GM23338 (cell line): ENCODE measurements at regions not wholly inside any gene's neighbourhood (a gene's known extent, or its start where the extent isn't known, plus 50 kb on each side); places are given as distances from the start of the nearest gene placed in this dataset.

Source experiments
- ATAC-seq: fragments of 200-7000 bp; cut with Tn5 transposase; 3 replicates; pipeline ENCODE4 v1.9.1; 2020
- DNase-seq: peaks from one replicate; pipeline ENCODE4 v3.0.0-alpha.2; 2015; ENCODE audit warnings: low spot score
- H2AFZ ChIP-seq: fragments of 200-600 bp; sonication (generic); 2 replicates; pipeline ENCODE4 v1.8.0; 2016; ENCODE audit warnings: antibody characterized with exemption, mild to moderate bottlenecking, moderate library complexity
- H3F3A ChIP-seq: fragments of 200-600 bp; sonication (generic); replicated peaks from 2 replicates; pipeline ENCODE4 v1.8.0; 2017; ENCODE audit warnings: antibody characterized with exemption, mixed run types, low read depth
- H3K27ac ChIP-seq: fragments of 200-600 bp; sonication (generic); 2 replicates; pipeline ENCODE4 v1.6.1; 2016; ENCODE audit warnings: low read depth
- H3K27me3 ChIP-seq: fragments of 200-600 bp; sonication (generic); 2 replicates; pipeline ENCODE4 v1.8.0; 2016; ENCODE audit warnings: mild to moderate bottlenecking, mixed run types, moderate library complexity; ENCODE audit not compliant: insufficient read depth
- H3K36me3 ChIP-seq: fragments of 200-600 bp; sonication (generic); 2 replicates; pipeline ENCODE4 v1.8.0; 2016; ENCODE audit warnings: mild to moderate bottlenecking; ENCODE audit not compliant: insufficient read depth
- H3K4me1 ChIP-seq: fragments of 200-600 bp; sonication (generic); 2 replicates; pipeline ENCODE4 v1.8.0; 2016; ENCODE audit warnings: mild to moderate bottlenecking, moderate library complexity; ENCODE audit not compliant: insufficient read depth
- H3K4me2 ChIP-seq: fragments of 200-600 bp; sonication (generic); 2 replicates; pipeline ENCODE4 v1.7.1; 2017; ENCODE audit warnings: mixed run types
- H3K4me3 ChIP-seq: fragments of 200-600 bp; sonication (generic); 2 replicates; pipeline ENCODE4 v1.6.1; 2016; ENCODE audit warnings: mixed run types
- H3K79me2 ChIP-seq: fragments of 200-600 bp; sonication (generic); replicated peaks from 2 replicates; pipeline ENCODE4 v1.8.0; 2017; ENCODE audit warnings: mild to moderate bottlenecking; ENCODE audit not compliant: insufficient read depth
- H3K9me2 ChIP-seq: fragments of 200-600 bp; sonication (generic); 2 replicates; pipeline ENCODE4 v1.8.0; 2017; ENCODE audit not compliant: insufficient read depth
- H4K20me1 ChIP-seq: fragments of 200-600 bp; sonication (generic); replicated peaks from 2 replicates; pipeline ENCODE4 v1.8.0; 2017; ENCODE audit warnings: mild to moderate bottlenecking; ENCODE audit not compliant: insufficient read depth
- H3K27ac Mint-ChIP-seq: 2 replicates; pipeline ENCODE4 v1.8.0; 2020; ENCODE audit warnings: inconsistent platforms, mild to moderate bottlenecking, moderate library complexity, mixed read lengths
- H3K27me3 Mint-ChIP-seq: 3 replicates; pipeline ENCODE4 v1.8.0; 2022; ENCODE audit warnings: low read depth, mild to moderate bottlenecking, moderate library complexity, mixed read lengths, inconsistent platforms; ENCODE audit not compliant: insufficient read depth, poor library complexity
- H3K36me3 Mint-ChIP-seq: 3 replicates; pipeline ENCODE4 v1.8.0; 2021; ENCODE audit warnings: low read depth, mild to moderate bottlenecking, inconsistent platforms, moderate library complexity, mixed read lengths
- H3K4me1 Mint-ChIP-seq: 3 replicates; pipeline ENCODE4 v1.8.0; 2020; ENCODE audit warnings: mild to moderate bottlenecking, inconsistent platforms, mixed read lengths
- H3K4me3 Mint-ChIP-seq: 3 replicates; pipeline ENCODE4 v1.8.0; 2021; ENCODE audit warnings: moderate library complexity, mild to moderate bottlenecking, inconsistent platforms, mixed read lengths
- H3K9me3 Mint-ChIP-seq: 3 replicates; pipeline ENCODE4 v1.8.0; 2020; ENCODE audit warnings: moderate library complexity, mild to moderate bottlenecking, inconsistent platforms, mixed read lengths
- CREB1 ChIP-seq: fragments of 250-450 bp; sonication (Bioruptor Pico); IDR thresholded peaks from 2 replicates; pipeline ENCODE4 v1.5.0; 2020; ENCODE audit warnings: low read depth, mild to moderate bottlenecking, moderate library complexity
- EZH2 ChIP-seq: fragments of 200-600 bp; sonication (generic); IDR thresholded peaks from one replicate; pipeline ENCODE4 v1.8.0; 2017; ENCODE audit warnings: antibody characterized with exemption, mild to moderate bottlenecking, low read depth; ENCODE audit not compliant: unreplicated experiment
- EZH2phosphoT487 ChIP-seq: fragments of 200-600 bp; sonication (generic); IDR thresholded peaks from one replicate; pipeline ENCODE4 v1.8.1; 2018; ENCODE audit warnings: antibody characterized with exemption; ENCODE audit not compliant: unreplicated experiment
- NANOG ChIP-seq: IDR thresholded peaks from 2 replicates; pipeline ENCODE4 v1.6.1; 2016; ENCODE audit warnings: antibody characterized with exemption, borderline replicate concordance
- POLR2AphosphoS5 ChIP-seq: IDR thresholded peaks from 2 replicates; pipeline ENCODE4 v1.6.1; 2016; ENCODE audit warnings: antibody characterized with exemption, low read depth
- STAT1 ChIP-seq: IDR thresholded peaks from one replicate; pipeline ENCODE4 v1.6.1; 2016; ENCODE audit warnings: antibody characterized with exemption; ENCODE audit not compliant: unreplicated experiment
- ZNF114 ChIP-seq: fragments of 250-450 bp; sonication (Bioruptor Pico); IDR thresholded peaks from 2 replicates; pipeline ENCODE4 v1.5.0; 2020; ENCODE audit warnings: mild to moderate bottlenecking, moderate library complexity
- ZNF331 ChIP-seq: fragments of 250-450 bp; sonication (Bioruptor Pico); IDR thresholded peaks from 2 replicates; pipeline ENCODE4 v1.5.0; 2020; ENCODE audit warnings: low read depth, mild to moderate bottlenecking, moderate library complexity
- TF ChIP-seq, protein P1 (sequence below): IDR thresholded peaks from 2 replicates; pipeline ENCODE4 v1.6.1; 2016; ENCODE audit warnings: antibody characterized with exemption
- TF ChIP-seq, protein P2 (sequence below), 2 experiments: fragments of 200-600 bp in 1 of 2; sonication (generic) in 1 of 2; conservative IDR thresholded peaks; 2 replicates each; pipeline versions ENCODE4 v1.5.1 to v1.6.1; 2016 to 2017; ENCODE audit warnings: antibody characterized with exemption in 2 of 2, low read depth in 2 of 2, mild to moderate bottlenecking in 2 of 2, moderate library complexity in 1 of 2
- TF ChIP-seq, protein P3 (sequence below): IDR thresholded peaks from one replicate; pipeline ENCODE4 v1.6.1; 2018; ENCODE audit warnings: antibody characterized with exemption; ENCODE audit not compliant: unreplicated experiment

DNA sequence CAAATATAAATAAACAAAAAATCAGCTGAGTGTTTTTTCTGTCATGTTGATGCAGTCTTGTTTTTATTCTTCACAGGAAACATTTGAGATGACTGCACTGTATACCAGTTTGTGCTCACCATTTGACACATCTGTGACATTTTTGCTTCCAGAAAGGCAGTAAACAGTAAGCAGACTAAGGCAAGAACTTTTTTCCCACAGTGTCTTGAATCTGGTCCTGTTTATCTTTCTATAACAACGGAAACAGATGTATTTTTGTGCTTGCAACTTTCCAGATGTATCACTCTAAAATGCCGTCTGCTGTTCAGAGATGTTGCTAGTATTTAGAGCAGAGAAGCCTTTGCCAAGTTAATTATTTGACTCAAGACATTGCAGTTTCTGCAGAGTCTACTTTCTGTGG, 105.5 kb downstream of the ZC3H11B start (continued):
- TF ChIP-seq POLR2AphosphoS5 (no peak), EZH2 (no peak), STAT1 (no peak), EZH2phosphoT487 (no peak), ZNF331 (CRISPR knock-in tag) (no peak)
- TF ChIP-seq, protein P1, sequence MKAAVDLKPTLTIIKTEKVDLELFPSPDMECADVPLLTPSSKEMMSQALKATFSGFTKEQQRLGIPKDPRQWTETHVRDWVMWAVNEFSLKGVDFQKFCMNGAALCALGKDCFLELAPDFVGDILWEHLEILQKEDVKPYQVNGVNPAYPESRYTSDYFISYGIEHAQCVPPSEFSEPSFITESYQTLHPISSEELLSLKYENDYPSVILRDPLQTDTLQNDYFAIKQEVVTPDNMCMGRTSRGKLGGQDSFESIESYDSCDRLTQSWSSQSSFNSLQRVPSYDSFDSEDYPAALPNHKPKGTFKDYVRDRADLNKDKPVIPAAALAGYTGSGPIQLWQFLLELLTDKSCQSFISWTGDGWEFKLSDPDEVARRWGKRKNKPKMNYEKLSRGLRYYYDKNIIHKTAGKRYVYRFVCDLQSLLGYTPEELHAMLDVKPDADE: no peak
- TF ChIP-seq, protein P2, sequence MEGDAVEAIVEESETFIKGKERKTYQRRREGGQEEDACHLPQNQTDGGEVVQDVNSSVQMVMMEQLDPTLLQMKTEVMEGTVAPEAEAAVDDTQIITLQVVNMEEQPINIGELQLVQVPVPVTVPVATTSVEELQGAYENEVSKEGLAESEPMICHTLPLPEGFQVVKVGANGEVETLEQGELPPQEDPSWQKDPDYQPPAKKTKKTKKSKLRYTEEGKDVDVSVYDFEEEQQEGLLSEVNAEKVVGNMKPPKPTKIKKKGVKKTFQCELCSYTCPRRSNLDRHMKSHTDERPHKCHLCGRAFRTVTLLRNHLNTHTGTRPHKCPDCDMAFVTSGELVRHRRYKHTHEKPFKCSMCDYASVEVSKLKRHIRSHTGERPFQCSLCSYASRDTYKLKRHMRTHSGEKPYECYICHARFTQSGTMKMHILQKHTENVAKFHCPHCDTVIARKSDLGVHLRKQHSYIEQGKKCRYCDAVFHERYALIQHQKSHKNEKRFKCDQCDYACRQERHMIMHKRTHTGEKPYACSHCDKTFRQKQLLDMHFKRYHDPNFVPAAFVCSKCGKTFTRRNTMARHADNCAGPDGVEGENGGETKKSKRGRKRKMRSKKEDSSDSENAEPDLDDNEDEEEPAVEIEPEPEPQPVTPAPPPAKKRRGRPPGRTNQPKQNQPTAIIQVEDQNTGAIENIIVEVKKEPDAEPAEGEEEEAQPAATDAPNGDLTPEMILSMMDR (conservative IDR thresholded peaks at IDR 0.05; ENCODE audit: low read depth in 2 of 2): no peak

DNA sequence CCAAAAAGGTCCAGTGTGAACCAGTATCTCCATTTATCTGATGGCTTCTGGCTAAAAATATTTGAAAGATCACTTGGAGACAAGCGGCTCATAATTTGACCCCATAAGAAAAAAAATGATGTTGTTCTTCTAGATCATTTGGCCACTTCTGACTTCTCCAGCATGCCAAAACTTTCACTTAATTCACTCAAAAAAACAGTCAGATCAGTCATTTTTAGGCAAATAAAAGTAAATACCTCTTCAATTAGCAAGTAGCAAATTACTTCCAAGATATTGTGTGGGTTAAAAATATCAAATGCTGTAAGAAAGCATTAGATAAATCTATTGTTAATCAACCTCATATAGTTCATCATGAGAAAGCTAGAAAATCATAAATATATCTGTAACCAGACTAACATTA, 106.0 kb downstream of the ZC3H11B start:
- DNase-seq: no peak
- H3K4me1 ChIP-seq: no peaks in the 10 kb centered on the region
- no peak for ATAC-seq
- H2AFZ ChIP-seq: peak overlapping the region; percentile 36; the same call in 1 of the 2 replicates
- Mint-ChIP-seq H3K27me3 (peaks cover 1% of the 10 kb centered on the region), H3K9me3 (no peaks in the 10 kb centered on the region), H3K36me3 (no peaks in the 10 kb centered on the region), H3K4me1 (no peaks in the 10 kb centered on the region), H3K4me3 (no peak overlapping the region), H3K27ac (no peak overlapping the region)
- no peaks in the 10 kb centered on the region for H3K27me3 ChIP-seq
- H3K4me3 ChIP-seq: no peak overlapping the region
- no peaks in the 10 kb centered on the region for H4K20me1 ChIP-seq
- H3K79me2 ChIP-seq: no peaks in the 10 kb centered on the region
- H3K4me2 ChIP-seq: no peak overlapping the region
- peaks cover 7% of the 10 kb centered on the region for H3K9me2 ChIP-seq
- no peaks in the 10 kb centered on the region for H3K36me3 ChIP-seq
- no peak overlapping the region for H3K27ac ChIP-seq
- H3F3A ChIP-seq: no peaks in the 10 kb centered on the region
- TF ChIP-seq, protein P1: no peak
- no peak for TF ChIP-seq STAT1
- no peak for TF ChIP-seq CREB1 (CRISPR knock-in tag)
- no peak for TF ChIP-seq EZH2phosphoT487
- no peak for TF ChIP-seq EZH2
- TF ChIP-seq ZNF331 (CRISPR knock-in tag): no peak
- no peak for TF ChIP-seq NANOG

DNA sequence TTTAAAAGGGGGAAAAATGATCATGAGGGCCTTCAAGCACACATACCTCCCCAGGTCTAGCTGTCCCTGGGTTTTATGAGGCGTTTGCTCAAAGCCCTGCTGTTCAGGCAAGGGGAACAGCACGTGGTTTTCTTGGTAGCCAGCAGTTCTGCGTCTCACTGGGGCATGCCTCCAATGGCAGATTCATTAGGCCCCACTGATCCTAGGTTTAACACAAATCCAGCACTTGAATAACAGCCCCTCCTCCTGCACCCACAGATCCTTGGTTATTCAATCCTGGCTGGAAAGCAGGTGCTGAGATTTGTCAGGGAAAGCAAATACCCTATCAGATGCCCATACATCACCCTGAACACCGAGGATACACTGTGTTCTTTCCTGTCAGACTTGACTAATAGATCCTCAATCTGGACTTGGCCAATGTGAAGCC, 106.4 kb downstream of the ZC3H11B start:
- no peak for ATAC-seq
- no peak overlapping the region for H3K27ac ChIP-seq
- TF ChIP-seq CREB1 (CRISPR knock-in tag) (no peak), POLR2AphosphoS5 (no peak), NANOG (no peak), ZNF331 (CRISPR knock-in tag) (no peak), EZH2 (no peak), ZNF114 (CRISPR knock-in tag) (no peak), STAT1 (no peak)
- TF ChIP-seq, protein P1: no peak
- TF ChIP-seq, protein P3, sequence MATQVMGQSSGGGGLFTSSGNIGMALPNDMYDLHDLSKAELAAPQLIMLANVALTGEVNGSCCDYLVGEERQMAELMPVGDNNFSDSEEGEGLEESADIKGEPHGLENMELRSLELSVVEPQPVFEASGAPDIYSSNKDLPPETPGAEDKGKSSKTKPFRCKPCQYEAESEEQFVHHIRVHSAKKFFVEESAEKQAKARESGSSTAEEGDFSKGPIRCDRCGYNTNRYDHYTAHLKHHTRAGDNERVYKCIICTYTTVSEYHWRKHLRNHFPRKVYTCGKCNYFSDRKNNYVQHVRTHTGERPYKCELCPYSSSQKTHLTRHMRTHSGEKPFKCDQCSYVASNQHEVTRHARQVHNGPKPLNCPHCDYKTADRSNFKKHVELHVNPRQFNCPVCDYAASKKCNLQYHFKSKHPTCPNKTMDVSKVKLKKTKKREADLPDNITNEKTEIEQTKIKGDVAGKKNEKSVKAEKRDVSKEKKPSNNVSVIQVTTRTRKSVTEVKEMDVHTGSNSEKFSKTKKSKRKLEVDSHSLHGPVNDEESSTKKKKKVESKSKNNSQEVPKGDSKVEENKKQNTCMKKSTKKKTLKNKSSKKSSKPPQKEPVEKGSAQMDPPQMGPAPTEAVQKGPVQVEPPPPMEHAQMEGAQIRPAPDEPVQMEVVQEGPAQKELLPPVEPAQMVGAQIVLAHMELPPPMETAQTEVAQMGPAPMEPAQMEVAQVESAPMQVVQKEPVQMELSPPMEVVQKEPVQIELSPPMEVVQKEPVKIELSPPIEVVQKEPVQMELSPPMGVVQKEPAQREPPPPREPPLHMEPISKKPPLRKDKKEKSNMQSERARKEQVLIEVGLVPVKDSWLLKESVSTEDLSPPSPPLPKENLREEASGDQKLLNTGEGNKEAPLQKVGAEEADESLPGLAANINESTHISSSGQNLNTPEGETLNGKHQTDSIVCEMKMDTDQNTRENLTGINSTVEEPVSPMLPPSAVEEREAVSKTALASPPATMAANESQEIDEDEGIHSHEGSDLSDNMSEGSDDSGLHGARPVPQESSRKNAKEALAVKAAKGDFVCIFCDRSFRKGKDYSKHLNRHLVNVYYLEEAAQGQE: no peak

More for the DNA sequence above, 106.4 kb downstream of the ZC3H11B start:
- Histone ChIP-seq H3K36me3 (no peaks in the 10 kb centered on the region), H2AFZ (peak overlapping the region; percentile 36; the same call in 1 of the 2 replicates), H3K27me3 (no peaks in the 10 kb centered on the region), H3K4me2 (no peak overlapping the region), H3F3A (no peaks in the 10 kb centered on the region), H3K9me2 (peaks cover 11% of the 10 kb centered on the region), H4K20me1 (no peaks in the 10 kb centered on the region), H3K4me3 (no peak overlapping the region), H3K4me1 (no peaks in the 10 kb centered on the region), H3K79me2 (no peaks in the 10 kb centered on the region)
- no peaks in the 10 kb centered on the region for H3K36me3 Mint-ChIP-seq
- H3K27ac Mint-ChIP-seq: no peak overlapping the region
- no peak overlapping the region for H3K4me3 Mint-ChIP-seq
- peaks cover 1% of the 10 kb centered on the region for H3K27me3 Mint-ChIP-seq
- no peaks in the 10 kb centered on the region for H3K9me3 Mint-ChIP-seq
- no peak for DNase-seq
- H3K4me1 Mint-ChIP-seq: no peaks in the 10 kb centered on the region
